ENCODE measurements at regions not wholly inside any gene's neighbourhood (a gene's known extent, or its start where the extent isn't known, plus 50 kb on each side); places are given as distances from the start of the nearest gene placed in this dataset.

GRCh38 chr6:84582997-84583396, 181.4 kb downstream of the TBX18 start (continued):
- TF ChIP-seq LRRFIP1 (CRISPR knock-in tag; conservative IDR thresholded peaks at IDR 0.05), result no peak

GRCh38 chr6:84581494-84582259, 182.7 kb downstream of the TBX18 start:
- no TSS peak for BruUV-seq (replicated peaks)
- H3K9me3 ChIP-seq (ENCODE audit: low read length), result peaks cover 6% of the 10 kb centered on the region; the same call in 1 of the 2 replicates
- under 1% methylated on average over 4 of the region's 4 CpGs for WGBS (ENCODE audit: low lambda C conversion rate)
- no peak overlapping the region for H3K4me2 ChIP-seq (ENCODE audit: low read depth, low read length)
- peak; percentile 63 to 79 for TF ChIP-seq MAFK (conservative IDR thresholded peaks at IDR 0.05 in 1 of 2, IDR thresholded peaks at IDR 0.05 in 1 of 2; ENCODE audit: low read length in 2 of 2)
- no peak for TF ChIP-seq SNAPC4 (CRISPR knock-in tag; IDR thresholded peaks at IDR 0.05)
- peak; percentile 50; the same call in 1 of the 2 replicates for TF ChIP-seq MAFF (IDR thresholded peaks at IDR 0.05; ENCODE audit: low read depth, low read length)
- DNase-seq (ENCODE audit: low spot score) (no peak), FAIRE-seq (no peak), ATAC-seq (no peak)
- no peak overlapping the region for H3K27ac ChIP-seq (ENCODE audit: extremely low read length, insufficient read depth, low read length)
- H3K79me2 ChIP-seq (ENCODE audit: insufficient read depth, low read length), result no peaks in the 10 kb centered on the region
- H3K9ac ChIP-seq (ENCODE audit: insufficient read depth, low read depth, low read length), result no peak overlapping the region
- in situ Hi-C loops (cut with HindIII; ENCODE audit: extremely low pct_ligation_motif_present, low pct_unique_long_range_greater_than_20kb), result no loop called here
- no peak overlapping the region for H2AFZ ChIP-seq (ENCODE audit: low read length)
- ChIA-PET POLR2A (no interaction called here), CTCF (ENCODE audit: low intra/inter-chr PET ratio, low total read pairs) (no interaction called here)
- H3K36me3 ChIP-seq (replicated peaks in 1 of 2; ENCODE audit: control insufficient read depth in 1 of 2, insufficient read depth in 2 of 2, low read length in 2 of 2), result no peaks in the 10 kb centered on the region
- H3K4me1 ChIP-seq (ENCODE audit: insufficient read depth, low read length), result no peaks in the 10 kb centered on the region
- no peaks in the 10 kb centered on the region for H4K20me1 ChIP-seq (ENCODE audit: insufficient read depth, low read length)
- no peaks in the 10 kb centered on the region for H3K27me3 ChIP-seq (ENCODE audit: control insufficient read depth in 1 of 2, insufficient read depth in 2 of 2, low read length in 2 of 2)
- no peak overlapping the region for H3K4me3 ChIP-seq (replicated peaks in 1 of 3; ENCODE audit: insufficient read depth in 1 of 3, low read depth in 2 of 3, low read length in 3 of 3)
- intact Hi-C loops (cut with micrococcal nuclease; ENCODE audit: unreplicated experiment), result no loop called here
